HCT116 (cell line): ENCODE measurements at regions not wholly inside any gene's neighbourhood (a gene's known extent, or its start where the extent isn't known, plus 50 kb on each side); places are given as distances from the start of the nearest gene placed in this dataset.
"Not testable (repeated sequence)": the region's sequence is repeated elsewhere in the genome, so short reads cannot be mapped to it uniquely, and the experiment has no call there.

Experiments
- ATAC-seq: fragments of 200-7000 bp; cut with Tn5 transposase; 2 replicates; pipeline ENCODE4 v1.9.1; 2020; ENCODE audit warnings: mild to moderate bottlenecking, moderate library complexity
- BruUV-seq: library from RNA; stranded (reverse); fragments of 400-500 nt; replicated peaks from 2 replicates; lab custom pipeline; 2021; lab: Mats Ljungman, UMichigan
- CTCF ChIA-PET: fragments of 300-600 bp; sonication (Branson Sonifier 250); formaldehyde crosslinking; loops from one replicate; lab custom pipeline; 2021; ENCODE audit warnings: antibody characterized with exemption; lab: Charles Lee
- POLR2A ChIA-PET: fragments of 300-600, 350-600 bp; sonication (Branson Sonifier 250); formaldehyde crosslinking; loops from one replicate; lab custom pipeline; 2021; ENCODE audit warnings: antibody characterized with exemption; lab: Charles Lee
- RAD21 ChIA-PET, 2 experiments: fragments of 300-600 bp; sonication (Branson Sonifier 250); formaldehyde crosslinking; loops; one replicate each; lab custom pipeline; 2023; ENCODE audit warnings: low total read pairs in 2 of 2; ENCODE audit not compliant: uncharacterized antibody in 2 of 2, unreplicated experiment in 2 of 2, low non-redundant PET in 1 of 2; lab: Charles Lee
- DNase-seq: peaks from one replicate; pipeline ENCODE4 v3.0.0-alpha.2; 2010; ENCODE audit warnings: low read depth, low spot score
- H2AFZ ChIP-seq: fragments of 200-600 bp; shearing (Covaris generic), sonication (generic); 2 replicates; pipeline ENCODE4 v1.6.1; 2017; ENCODE audit warnings: low read depth, mixed run types, mixed read lengths, antibody characterized with exemption, low read length; ENCODE audit not compliant: poor library complexity, severe bottlenecking
- H3K27ac ChIP-seq: 2 replicates; pipeline ENCODE4 v1.5.1; 2012; ENCODE audit warnings: low read depth, low read length
- H3K27me3 ChIP-seq: fragments of 200-600 bp; sonication (generic); 2 replicates; pipeline ENCODE4 v1.6.1; 2016; ENCODE audit warnings: mixed run types, low read length, mixed read lengths; ENCODE audit not compliant: insufficient read depth
- H3K36me3 ChIP-seq, 2 experiments: fragments of 200-500 bp in 1 of 2; fragments of 200-600 bp in 1 of 2; sonication (Bioruptor generic) in 1 of 2; sonication (generic) in 1 of 2; 2 replicates each; pipeline versions ENCODE4 v1.5.1 to v1.6.1; 2014 to 2016; ENCODE audit warnings: low read length in 2 of 2, inconsistent platforms in 1 of 2, mixed read lengths in 1 of 2, mixed run types in 1 of 2; ENCODE audit not compliant: insufficient read depth in 2 of 2, control insufficient read depth in 1 of 2
- H3K4me1 ChIP-seq, 2 experiments: fragments of 200-600 bp in 1 of 2; sonication (generic) in 1 of 2; 2 replicates each; pipeline versions ENCODE4 v1.5.1 to v1.6.1; 2012 to 2017; ENCODE audit warnings: low read length in 2 of 2, inconsistent platforms in 1 of 2, mild to moderate bottlenecking in 1 of 2, mixed read lengths in 1 of 2, mixed run types in 1 of 2, moderate library complexity in 1 of 2; ENCODE audit not compliant: insufficient read depth in 2 of 2, control insufficient read depth in 1 of 2
- H3K4me2 ChIP-seq: fragments of 200-600 bp; sonication (generic); 2 replicates; pipeline ENCODE4 v1.6.1; 2017; ENCODE audit warnings: mixed run types, low read length, mixed read lengths
- H3K4me3 ChIP-seq, 2 experiments: fragments of 200-600 bp in 1 of 2; sonication (generic) in 1 of 2; replicated peaks in 1 of 2; 2 replicates each; pipeline ENCODE4 v1.5.1; 2011 to 2016; ENCODE audit warnings: low read length in 2 of 2, control low read depth in 1 of 2, low read depth in 1 of 2, mild to moderate bottlenecking in 1 of 2, mixed read lengths in 1 of 2, mixed run types in 1 of 2
- H3K79me2 ChIP-seq: fragments of 200-600 bp; sonication (generic); 2 replicates; pipeline ENCODE4 v1.6.1; 2017; ENCODE audit warnings: mild to moderate bottlenecking, mixed run types, low read length, moderate library complexity, mixed read lengths; ENCODE audit not compliant: insufficient read depth
- H3K9ac ChIP-seq: fragments of 200-600 bp; sonication (generic); 2 replicates; pipeline ENCODE4 v1.6.1; 2016; ENCODE audit warnings: low read length, mixed read lengths
- H3K9me2 ChIP-seq: fragments of 200-600 bp; sonication (generic), shearing (Covaris generic); 2 replicates; pipeline ENCODE4 v1.6.1; 2017; ENCODE audit warnings: mixed run types, mild to moderate bottlenecking, moderate library complexity; ENCODE audit not compliant: insufficient read depth
- H3K9me3 ChIP-seq, 2 experiments: fragments of 200-500 bp in 1 of 2; fragments of 200-600 bp in 1 of 2; sonication (Bioruptor generic) in 1 of 2; sonication (generic) in 1 of 2; 2 replicates each; pipeline ENCODE4 v1.6.1; 2014 to 2017; ENCODE audit warnings: low read length in 2 of 2, mixed read lengths in 2 of 2, inconsistent platforms in 1 of 2, low read depth in 1 of 2, mild to moderate bottlenecking in 1 of 2, mixed run types in 1 of 2, moderate library complexity in 1 of 2; ENCODE audit not compliant: control insufficient read depth in 1 of 2, insufficient read depth in 1 of 2
- H4K20me1 ChIP-seq: fragments of 200-600 bp; sonication (generic), shearing (Covaris generic); 2 replicates; pipeline ENCODE4 v1.6.1; 2017; ENCODE audit warnings: mixed run types, mild to moderate bottlenecking, moderate library complexity; ENCODE audit not compliant: insufficient read depth
- intact Hi-C: fragments of 100-400 bp; cut with micrococcal nuclease; formaldehyde crosslinking; loops from 2 replicates; pipeline ENCODE4 v1.10.0; 2022

DNA sequence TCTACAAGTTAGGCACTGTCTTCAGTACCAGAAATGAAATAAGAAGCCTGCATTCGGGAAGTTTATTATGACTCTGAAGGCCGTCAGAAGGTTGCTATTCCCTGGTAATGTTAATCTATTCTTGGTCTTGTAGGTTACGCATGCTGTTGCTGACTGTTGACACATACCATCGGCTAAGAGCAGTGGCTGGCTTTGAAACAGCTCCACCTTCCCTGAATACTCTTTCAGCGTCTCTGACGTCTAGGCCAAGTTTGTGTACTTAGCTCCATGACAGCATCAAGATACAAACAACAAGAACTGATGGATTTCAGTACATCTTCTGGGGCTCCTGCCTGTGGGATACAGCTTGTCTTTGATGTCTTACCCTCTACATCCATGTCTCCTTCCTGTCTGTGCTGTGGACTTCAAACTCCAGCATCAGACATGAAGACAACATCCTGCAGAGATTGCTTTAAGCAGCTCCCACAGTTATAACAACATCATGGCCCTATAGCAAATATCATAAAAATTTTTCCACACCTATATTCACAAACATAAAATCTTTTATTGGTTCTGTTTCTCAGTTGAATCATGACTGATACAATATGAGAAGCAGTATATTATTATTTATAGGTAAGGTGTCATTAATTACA is 906.0 kb downstream of the SPATA31A7 start:
- intact Hi-C loops, result not testable (repeated sequence)

GRCh38 chr9:62110486-62110885 is 920.6 kb downstream of the SPATA31A7 start:
- H4K20me1 ChIP-seq, H3K27me3 ChIP-seq, DNase-seq, H3K79me2 ChIP-seq, CTCF ChIA-PET, H3K9me3 ChIP-seq, BruUV-seq, H3K9me2 ChIP-seq, ATAC-seq, H3K4me2 ChIP-seq, H3K27ac ChIP-seq, RAD21 ChIA-PET, H3K4me1 ChIP-seq, H3K9ac ChIP-seq, H3K36me3 ChIP-seq, intact Hi-C loops, H3K4me3 ChIP-seq, H2AFZ ChIP-seq, POLR2A ChIA-PET: not testable (repeated sequence)

More for the DNA sequence above, 906.0 kb downstream of the SPATA31A7 start:
- H3K4me3 ChIP-seq, POLR2A ChIA-PET, CTCF ChIA-PET, H2AFZ ChIP-seq, H3K36me3 ChIP-seq, RAD21 ChIA-PET, H3K9ac ChIP-seq, ATAC-seq, H3K4me2 ChIP-seq, BruUV-seq, H3K4me1 ChIP-seq, DNase-seq, H3K9me3 ChIP-seq, H3K9me2 ChIP-seq, H4K20me1 ChIP-seq, H3K27ac ChIP-seq, H3K79me2 ChIP-seq, H3K27me3 ChIP-seq: not testable (repeated sequence)

DNA sequence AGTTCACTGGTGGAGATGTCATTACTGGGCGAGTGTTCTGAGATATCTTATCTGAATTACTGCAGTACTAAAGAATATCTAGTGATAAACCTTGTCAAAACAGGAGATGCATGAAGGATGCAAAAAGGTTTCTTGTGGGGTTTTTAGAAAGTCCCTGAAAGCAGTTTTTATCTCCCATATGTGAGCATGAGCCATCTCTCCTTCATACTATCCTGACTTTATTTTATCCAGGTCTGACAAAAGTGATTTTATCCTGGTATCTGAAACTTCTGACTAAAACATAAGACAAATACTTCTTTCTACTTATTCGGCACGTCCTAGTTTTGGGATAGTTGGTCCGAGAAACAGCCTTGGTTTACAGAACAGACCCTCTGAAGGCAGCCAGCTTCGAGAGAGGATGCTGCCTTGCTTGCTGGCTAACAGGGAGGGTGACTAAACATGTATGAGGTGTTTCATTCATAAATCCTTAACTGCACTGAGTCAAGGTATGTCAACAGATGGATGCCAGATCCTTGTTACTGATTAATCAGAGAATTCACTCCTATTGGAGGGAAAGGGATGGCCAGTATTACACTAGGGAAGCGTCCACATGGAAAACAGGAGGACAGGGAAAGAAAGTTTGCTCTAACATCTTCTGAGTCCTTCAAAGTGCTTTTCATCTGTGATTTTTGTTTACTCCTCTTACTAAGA is 927.3 kb downstream of the SPATA31A7 start:
- ATAC-seq, H3K36me3 ChIP-seq, H3K4me2 ChIP-seq, H3K27ac ChIP-seq, BruUV-seq, H3K4me3 ChIP-seq, H2AFZ ChIP-seq, CTCF ChIA-PET, H3K9me2 ChIP-seq, H3K9ac ChIP-seq, H3K9me3 ChIP-seq, H3K27me3 ChIP-seq, H4K20me1 ChIP-seq, H3K4me1 ChIP-seq, H3K79me2 ChIP-seq, RAD21 ChIA-PET, intact Hi-C loops, POLR2A ChIA-PET, DNase-seq: not testable (repeated sequence)

DNA sequence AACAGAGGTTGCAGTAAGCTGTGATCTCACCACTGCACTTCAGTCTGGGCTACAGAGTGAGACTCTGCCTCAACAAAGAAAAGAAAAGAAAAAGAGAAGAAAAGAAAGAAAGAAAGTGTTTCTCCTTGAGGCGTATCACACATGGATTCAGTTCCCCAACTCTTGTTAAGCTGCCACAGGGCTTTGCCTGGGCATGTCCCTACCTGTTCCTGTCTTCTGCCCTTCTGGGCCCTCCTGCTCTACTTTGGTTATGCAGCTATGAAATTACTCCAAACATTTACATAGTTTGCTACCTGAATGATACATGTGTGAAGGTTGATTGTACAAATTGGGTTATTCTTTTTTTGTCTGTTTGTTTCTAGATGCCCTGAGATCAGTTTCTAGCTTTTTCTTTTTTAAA is 929.8 kb downstream of the SPATA31A7 start:
- ATAC-seq, CTCF ChIA-PET, H2AFZ ChIP-seq, BruUV-seq, H3K27ac ChIP-seq, H3K27me3 ChIP-seq, DNase-seq, H3K9ac ChIP-seq, H4K20me1 ChIP-seq, H3K4me3 ChIP-seq, H3K4me1 ChIP-seq, H3K79me2 ChIP-seq, H3K36me3 ChIP-seq, RAD21 ChIA-PET, POLR2A ChIA-PET, H3K9me2 ChIP-seq, H3K9me3 ChIP-seq, intact Hi-C loops, H3K4me2 ChIP-seq: not testable (repeated sequence)
